SKM-1 treated with dmso at 0.1 percent for 144 hours (cell line): ENCODE measurements at regions not wholly inside any gene's neighbourhood (a gene's known extent, or its start where the extent isn't known, plus 50 kb on each side); places are given as distances from the start of the nearest gene placed in this dataset.

Source experiments
- DNase-seq: peaks from one replicate; lab custom pipeline; 2025; ENCODE audit not compliant: unreplicated experiment; lab: John Stamatoyannopoulos, UW

GRCh38 chr10:78383378-78384048 lies 349.9 kb downstream of the RPS24 start:
- no peak for DNase-seq

GRCh38 chr10:78384049-78384431 lies 350.4 kb downstream of the RPS24 start:
- DNase-seq, result no peak

- no peak for DNase-seq
Observed at GRCh38 chr10:78385599-78385998, 351.9 kb downstream of the RPS24 start.

- no peak for DNase-seq
Observed at GRCh38 chr10:78386509-78386908, 352.8 kb downstream of the RPS24 start.

GRCh38 chr10:78388331-78389050 lies 354.8 kb downstream of the RPS24 start:
- DNase-seq, result no peak

GRCh38 chr10:78389419-78389818 lies 355.8 kb downstream of the RPS24 start:
- no peak for DNase-seq

- no peak for DNase-seq
Observed at GRCh38 chr10:78390051-78390450, 356.4 kb downstream of the RPS24 start.

- DNase-seq, result no peak
Observed at GRCh38 chr10:78390817-78391216, 357.2 kb downstream of the RPS24 start.

GRCh38 chr10:78391585-78391984 lies 357.9 kb downstream of the RPS24 start:
- DNase-seq, result no peak

- DNase-seq, result no peak
Observed at GRCh38 chr10:78392197-78392596, 358.5 kb downstream of the RPS24 start.

- no peak for DNase-seq
Observed at GRCh38 chr10:78393094-78393493, 359.4 kb downstream of the RPS24 start.

GRCh38 chr10:78394047-78394446 lies 360.4 kb downstream of the RPS24 start:
- no peak for DNase-seq

- DNase-seq, result no peak
Observed at GRCh38 chr10:78395162-78395561, 361.5 kb downstream of the RPS24 start.

- no peak for DNase-seq
Observed at GRCh38 chr10:78396754-78397153, 363.1 kb downstream of the RPS24 start.

GRCh38 chr10:78397786-78398185 lies 364.1 kb downstream of the RPS24 start:
- no peak for DNase-seq

- no peak for DNase-seq
Observed at GRCh38 chr10:78398382-78398781, 364.7 kb downstream of the RPS24 start.

GRCh38 chr10:78401624-78402367 lies 368.1 kb downstream of the RPS24 start:
- no peak for DNase-seq

- DNase-seq, result no peak
Observed at GRCh38 chr10:78402591-78402990, 368.9 kb downstream of the RPS24 start.

GRCh38 chr10:78403781-78404180 lies 370.1 kb downstream of the RPS24 start:
- no peak for DNase-seq

- DNase-seq, result no peak
Observed at GRCh38 chr10:78404296-78404695, 370.6 kb downstream of the RPS24 start.

- no peak for DNase-seq
Observed at GRCh38 chr10:78405231-78405630, 371.6 kb downstream of the RPS24 start.

- no peak for DNase-seq
Observed at GRCh38 chr10:78405736-78406135, 372.1 kb downstream of the RPS24 start.
